H1 (cell line): ENCODE measurements at regions not wholly inside any gene's neighbourhood (a gene's known extent, or its start where the extent isn't known, plus 50 kb on each side); places are given as distances from the start of the nearest gene placed in this dataset.

ENCODE experiments used
- KDM5A ChIP-seq: fragments of 200-600 bp; IDR thresholded peaks from 2 replicates; pipeline ENCODE4 v1.7.1; 2012; ENCODE audit warnings: mild to moderate bottlenecking, low read length, inconsistent platforms, mixed read lengths

DNA sequence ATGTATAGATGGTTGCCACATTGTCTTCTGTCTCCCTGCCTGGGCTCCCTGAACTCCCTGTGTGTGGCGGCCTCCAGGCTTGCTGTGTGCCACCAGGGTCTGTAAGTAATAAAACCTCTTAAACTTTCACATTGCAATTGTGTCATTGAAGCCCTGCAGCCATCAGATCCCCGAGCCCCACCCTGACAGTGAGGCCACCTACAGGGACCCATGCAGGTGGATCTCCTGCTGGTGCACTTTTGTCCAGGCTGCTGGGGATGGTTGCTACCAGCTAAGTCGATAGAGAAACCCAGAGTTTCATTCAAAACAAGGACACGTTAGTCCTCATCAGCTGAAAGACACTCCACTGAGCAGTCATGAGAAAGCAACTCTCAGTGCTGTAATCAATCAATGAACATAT is 133.6 kb upstream of the PRICKLE2 start (continued):
- TF ChIP-seq KDM5A, result no peak
